Lung microvascular endothelial cell (primary cell): ENCODE measurements at regions not wholly inside any gene's neighbourhood (a gene's known extent, or its start where the extent isn't known, plus 50 kb on each side); places are given as distances from the start of the nearest gene placed in this dataset.

ENCODE experiments used
- DNase-seq, 2 donors: peaks; one replicate each; pipeline versions ENCODE4 v3.0.0 to v3.0.0-alpha.2; 2010; ENCODE audit warnings: low read depth in 2 of 2

GRCh38 chr13:97561182-97561581 is 127.2 kb downstream of the RAP2A start:
- no peak for DNase-seq

GRCh38 chr13:97562962-97563361 is 129.0 kb downstream of the RAP2A start:
- no peak for DNase-seq

GRCh38 chr13:97564956-97565355 is 131.0 kb downstream of the RAP2A start:
- DNase-seq: no peak

GRCh38 chr13:97565906-97566305 is 131.9 kb downstream of the RAP2A start:
- DNase-seq: no peak

GRCh38 chr13:97566907-97567306 is 132.9 kb downstream of the RAP2A start:
- DNase-seq: no peak

GRCh38 chr13:97567510-97568243 is 133.7 kb downstream of the RAP2A start:
- no peak for DNase-seq

GRCh38 chr13:97568850-97569249 is 134.9 kb downstream of the RAP2A start:
- DNase-seq: peak; percentile 10 to 68

GRCh38 chr13:97569841-97570240 is 135.9 kb downstream of the RAP2A start:
- no peak for DNase-seq

GRCh38 chr13:97570442-97570841 is 136.5 kb downstream of the RAP2A start:
- no peak for DNase-seq

GRCh38 chr13:97573011-97573410 is 139.0 kb downstream of the RAP2A start:
- no peak for DNase-seq

GRCh38 chr13:97574926-97575325 is 141.0 kb downstream of the RAP2A start:
- peak; percentile 30 to 56 for DNase-seq

GRCh38 chr13:97577026-97577425 is 143.1 kb downstream of the RAP2A start:
- no peak for DNase-seq

GRCh38 chr13:97582170-97582569 is 148.2 kb downstream of the RAP2A start:
- no peak for DNase-seq

GRCh38 chr13:97583907-97584497 is 150.0 kb downstream of the RAP2A start:
- DNase-seq: no peak

GRCh38 chr13:97586941-97587340 is 153.0 kb downstream of the RAP2A start:
- no peak for DNase-seq

- no peak for DNase-seq
These were observed 155.0 kb downstream of the RAP2A start for GRCh38 chr13:97588993-97589392.

GRCh38 chr13:97600458-97601075 is 166.6 kb downstream of the RAP2A start:
- DNase-seq: peak in 1 of 2 donors; percentile 18

- DNase-seq: no peak
These were observed 181.3 kb downstream of the RAP2A start for GRCh38 chr13:97615266-97615665.

GRCh38 chr13:97616385-97616784 is 182.4 kb downstream of the RAP2A start:
- DNase-seq: no peak

GRCh38 chr13:97621025-97621424 is 187.1 kb downstream of the RAP2A start:
- no peak for DNase-seq

GRCh38 chr13:97621631-97622030 is 187.7 kb downstream of the RAP2A start:
- DNase-seq: no peak

- peak in 1 of 2 donors; percentile 4 for DNase-seq
These were observed 193.6 kb downstream of the RAP2A start for GRCh38 chr13:97627566-97627965.
